PC-3 (cell line): ENCODE measurements at regions not wholly inside any gene's neighbourhood (a gene's known extent, or its start where the extent isn't known, plus 50 kb on each side); places are given as distances from the start of the nearest gene placed in this dataset.

ENCODE experiments used
- ATAC-seq: fragments of 200-7000 bp; cut with Tn5 transposase; 2 replicates; pipeline ENCODE4 v1.9.1; 2020; ENCODE audit warnings: mild to moderate bottlenecking, moderate library complexity
- BruUV-seq: library from RNA; stranded (reverse); fragments of 400-500 nt; replicated peaks from 2 replicates; lab custom pipeline; 2021; lab: Mats Ljungman, UMichigan
- CTCF ChIA-PET: fragments of 300-600 bp; sonication (Branson Sonifier 250); formaldehyde crosslinking; loops from one replicate; lab custom pipeline; 2022; ENCODE audit warnings: antibody characterized with exemption; lab: Charles Lee
- POLR2A ChIA-PET: fragments of 300-600 bp; sonication (Branson Sonifier 250); formaldehyde crosslinking; loops from one replicate; lab custom pipeline; 2022; ENCODE audit warnings: antibody characterized with exemption; ENCODE audit not compliant: unreplicated experiment; lab: Charles Lee
- DNase-seq: peaks from one replicate; pipeline ENCODE4 v3.0.0-alpha.2; 2015
- H2AFZ ChIP-seq: fragments of 300-600 bp; sonication (generic); 2 replicates; pipeline ENCODE4 v1.6.0; 2016; ENCODE audit warnings: antibody characterized with exemption, low read length
- H3F3A ChIP-seq: fragments of 300-600 bp; sonication (generic); one replicate; pipeline ENCODE4 v1.6.0; 2017; ENCODE audit warnings: antibody characterized with exemption, low read length, control low read depth, mild to moderate bottlenecking; ENCODE audit not compliant: unreplicated experiment
- H3K27ac ChIP-seq: fragments of 300-600 bp; sonication (generic); 2 replicates; pipeline ENCODE4 v1.5.1; 2016; ENCODE audit warnings: mild to moderate bottlenecking, low read length
- H3K27me3 ChIP-seq: fragments of 300-600 bp; sonication (generic); 2 replicates; pipeline ENCODE4 v1.6.1; 2016; ENCODE audit warnings: low read length, mixed read lengths
- H3K36me3 ChIP-seq: fragments of 300-600 bp; sonication (generic); 2 replicates; pipeline ENCODE4 v1.6.1; 2016; ENCODE audit warnings: low read depth, mixed run types, low read length, mixed read lengths
- H3K4me1 ChIP-seq: fragments of 300-600 bp; sonication (generic); 2 replicates; pipeline ENCODE4 v1.5.1; 2016; ENCODE audit warnings: low read length; ENCODE audit not compliant: insufficient read depth
- H3K4me2 ChIP-seq: fragments of 300-600 bp; sonication (generic); 2 replicates; pipeline ENCODE4 v1.6.0; 2016; ENCODE audit warnings: low read length
- H3K4me3 ChIP-seq: fragments of 300-600 bp; sonication (generic); 2 replicates; pipeline ENCODE4 v1.5.1; 2016; ENCODE audit warnings: mild to moderate bottlenecking, low read length, mixed read lengths
- H3K79me2 ChIP-seq: fragments of 300-600 bp; sonication (generic); 2 replicates; pipeline ENCODE4 v1.6.1; 2017; ENCODE audit warnings: low read length, mixed read lengths
- H3K9ac ChIP-seq: fragments of 300-600 bp; sonication (generic); 2 replicates; pipeline ENCODE4 v1.6.0; 2016; ENCODE audit warnings: mild to moderate bottlenecking, low read length
- H3K9me2 ChIP-seq: fragments of 300-600 bp; sonication (generic); replicated peaks from 2 replicates; pipeline ENCODE4 v1.6.1; 2016; ENCODE audit warnings: mixed run types, low read length, mixed read lengths
- H3K9me3 ChIP-seq: fragments of 300-600 bp; sonication (generic); 2 replicates; pipeline ENCODE4 v1.6.1; 2016; ENCODE audit warnings: low read length, mixed read lengths
- H4K20me1 ChIP-seq: fragments of 300-600 bp; sonication (generic); 2 replicates; pipeline ENCODE4 v1.6.1; 2016; ENCODE audit warnings: low read length, mixed read lengths
- EZH2 ChIP-seq: fragments of 300-600 bp; sonication (generic); IDR thresholded peaks from one replicate; pipeline ENCODE4 v1.6.1; 2017; ENCODE audit warnings: antibody characterized with exemption, mild to moderate bottlenecking, low read length; ENCODE audit not compliant: unreplicated experiment
- EZH2phosphoT487 ChIP-seq: fragments of 300-600 bp; sonication (generic); IDR thresholded peaks from 2 replicates; pipeline ENCODE4 v1.6.1; 2018; ENCODE audit warnings: mild to moderate bottlenecking, antibody characterized with exemption, low read length, borderline replicate concordance
- intact Hi-C: fragments of 100-400 bp; cut with micrococcal nuclease; formaldehyde crosslinking; loops from 2 replicates; pipeline ENCODE4 v1.9.0; 2023
- TF ChIP-seq, protein P1 (sequence below): fragments of 300-600 bp; sonication (generic); conservative IDR thresholded peaks from 2 replicates; pipeline ENCODE4 v1.5.1; 2017; ENCODE audit warnings: antibody characterized with exemption, low read depth, mild to moderate bottlenecking, low read length

DNA sequence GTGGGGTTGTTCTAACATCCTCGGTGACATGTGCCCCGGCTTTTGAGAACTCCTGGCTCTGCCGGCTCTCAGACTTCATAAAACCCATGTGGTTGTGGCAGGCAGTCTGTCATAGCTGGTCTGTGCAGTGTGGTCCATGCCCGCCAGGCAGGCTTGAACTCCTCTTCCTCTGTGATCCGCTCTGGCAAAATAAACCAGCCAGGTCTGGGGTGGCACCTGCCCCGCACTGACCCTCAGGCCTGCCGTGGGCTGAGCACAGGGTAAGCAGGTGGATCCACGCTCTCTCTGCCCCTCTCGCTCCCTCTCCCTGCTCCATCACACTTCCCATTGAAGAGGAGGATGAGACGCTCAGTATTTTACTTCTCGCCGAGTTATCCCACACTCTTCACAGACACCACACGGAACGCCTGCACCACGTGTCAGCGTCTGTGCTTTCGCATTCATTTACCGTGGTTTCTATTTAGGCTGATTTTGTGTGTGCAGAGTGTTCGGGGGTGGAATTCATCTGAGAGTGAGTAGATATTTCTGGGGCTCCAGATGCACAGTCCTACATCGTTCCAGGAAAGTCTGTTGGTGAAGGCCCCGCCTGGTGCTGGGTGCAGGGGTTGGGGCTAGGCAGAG, 56.4 kb downstream of the RTP5 start:
- CTCF ChIA-PET, result no interaction called here
- intact Hi-C loops, result no loop called here
- no peak for ATAC-seq

GRCh38 chr2:241926541-241927311, 57.2 kb downstream of the RTP5 start:
- DNase-seq (no peak), ATAC-seq (no peak)
- no TSS peak for BruUV-seq
- TF ChIP-seq, protein P1, sequence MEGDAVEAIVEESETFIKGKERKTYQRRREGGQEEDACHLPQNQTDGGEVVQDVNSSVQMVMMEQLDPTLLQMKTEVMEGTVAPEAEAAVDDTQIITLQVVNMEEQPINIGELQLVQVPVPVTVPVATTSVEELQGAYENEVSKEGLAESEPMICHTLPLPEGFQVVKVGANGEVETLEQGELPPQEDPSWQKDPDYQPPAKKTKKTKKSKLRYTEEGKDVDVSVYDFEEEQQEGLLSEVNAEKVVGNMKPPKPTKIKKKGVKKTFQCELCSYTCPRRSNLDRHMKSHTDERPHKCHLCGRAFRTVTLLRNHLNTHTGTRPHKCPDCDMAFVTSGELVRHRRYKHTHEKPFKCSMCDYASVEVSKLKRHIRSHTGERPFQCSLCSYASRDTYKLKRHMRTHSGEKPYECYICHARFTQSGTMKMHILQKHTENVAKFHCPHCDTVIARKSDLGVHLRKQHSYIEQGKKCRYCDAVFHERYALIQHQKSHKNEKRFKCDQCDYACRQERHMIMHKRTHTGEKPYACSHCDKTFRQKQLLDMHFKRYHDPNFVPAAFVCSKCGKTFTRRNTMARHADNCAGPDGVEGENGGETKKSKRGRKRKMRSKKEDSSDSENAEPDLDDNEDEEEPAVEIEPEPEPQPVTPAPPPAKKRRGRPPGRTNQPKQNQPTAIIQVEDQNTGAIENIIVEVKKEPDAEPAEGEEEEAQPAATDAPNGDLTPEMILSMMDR, result no peak
- TF ChIP-seq EZH2 (no peak), EZH2phosphoT487 (no peak)
- intact Hi-C loops, result no loop called here
- Histone ChIP-seq H3K4me2 (no peak overlapping the region), H3K79me2 (no peaks in the 10 kb centered on the region), H3K36me3 (no peaks in the 10 kb centered on the region), H3K9ac (no peak overlapping the region), H2AFZ (no peak overlapping the region), H3K27ac (no peak overlapping the region), H3F3A (no peaks in the 10 kb centered on the region), H3K27me3 (no peaks in the 10 kb centered on the region), H3K4me1 (no peaks in the 10 kb centered on the region), H3K9me2 (no peaks in the 10 kb centered on the region), H3K4me3 (no peak overlapping the region), H4K20me1 (no peaks in the 10 kb centered on the region), H3K9me3 (no peaks in the 10 kb centered on the region)
- ChIA-PET POLR2A (no interaction called here), CTCF (no interaction called here)

More for the DNA sequence above, 56.4 kb downstream of the RTP5 start:
- no peak for TF ChIP-seq EZH2phosphoT487
- TF ChIP-seq, protein P1, result no peak
- Histone ChIP-seq H3F3A (no peaks in the 10 kb centered on the region), H3K9ac (no peak overlapping the region), H3K4me1 (no peaks in the 10 kb centered on the region), H3K4me2 (no peak overlapping the region), H2AFZ (no peak overlapping the region), H3K79me2 (no peaks in the 10 kb centered on the region), H3K9me3 (no peaks in the 10 kb centered on the region), H4K20me1 (no peaks in the 10 kb centered on the region), H3K27me3 (no peaks in the 10 kb centered on the region), H3K4me3 (no peak overlapping the region), H3K9me2 (no peaks in the 10 kb centered on the region), H3K36me3 (no peaks in the 10 kb centered on the region), H3K27ac (no peak overlapping the region)
- BruUV-seq, result no TSS peak
- DNase-seq, result no peak
- POLR2A ChIA-PET, result no interaction called here
